Hepatocyte (in vitro differentiated cells): ENCODE measurements at regions not wholly inside any gene's neighbourhood (a gene's known extent, or its start where the extent isn't known, plus 50 kb on each side); places are given as distances from the start of the nearest gene placed in this dataset.

Experiments
- DNase-seq: peaks from one replicate; pipeline ENCODE4 v3.0.0-alpha.2; 2016; ENCODE audit warnings: low spot score
- H2AFZ ChIP-seq: fragments of 200-600 bp; sonication (generic); 2 replicates; pipeline ENCODE4 v1.6.0; 2016; ENCODE audit warnings: antibody characterized with exemption, mild to moderate bottlenecking
- H3K27ac ChIP-seq: fragments of 200-600 bp; sonication (generic); 2 replicates; pipeline ENCODE4 v1.5.1; 2016; ENCODE audit warnings: mild to moderate bottlenecking
- H3K27me3 ChIP-seq: fragments of 200-600 bp; sonication (generic); 2 replicates; pipeline ENCODE4 v1.6.1; 2016
- H3K36me3 ChIP-seq: fragments of 200-600 bp; sonication (generic); replicated peaks from 2 replicates; pipeline ENCODE4 v1.5.1; 2016; ENCODE audit warnings: low read depth; ENCODE audit not compliant: insufficient read depth
- H3K4me1 ChIP-seq: fragments of 200-600 bp; sonication (generic); 2 replicates; pipeline ENCODE4 v1.5.1; 2016; ENCODE audit warnings: mild to moderate bottlenecking, moderate library complexity; ENCODE audit not compliant: insufficient read depth
- H3K4me2 ChIP-seq: fragments of 200-600 bp; sonication (generic); 2 replicates; pipeline ENCODE4 v1.6.0; 2016
- H3K4me3 ChIP-seq: fragments of 200-600 bp; sonication (generic); 2 replicates; pipeline ENCODE4 v1.5.1; 2016; ENCODE audit warnings: mild to moderate bottlenecking
- H3K79me2 ChIP-seq: fragments of 200-600 bp; sonication (generic); 2 replicates; pipeline ENCODE4 v1.6.0; 2017; ENCODE audit warnings: mild to moderate bottlenecking
- H3K9me2 ChIP-seq: fragments of 200-600 bp; sonication (generic); replicated peaks from 2 replicates; pipeline ENCODE4 v1.6.0; 2017; ENCODE audit warnings: mild to moderate bottlenecking; ENCODE audit not compliant: insufficient read depth
- H3K9me3 ChIP-seq: fragments of 200-600 bp; sonication (generic); 2 replicates; pipeline ENCODE4 v1.5.1; 2016; ENCODE audit warnings: low read depth, mild to moderate bottlenecking
- H4K20me1 ChIP-seq: fragments of 200-600 bp; sonication (generic); 2 replicates; pipeline ENCODE4 v1.6.0; 2016; ENCODE audit warnings: mild to moderate bottlenecking; ENCODE audit not compliant: insufficient read depth, poor library complexity, severe bottlenecking
- CTCF ChIP-seq: fragments of 200-600 bp; sonication (generic); IDR thresholded peaks from 2 replicates; pipeline ENCODE4 v1.5.1; 2016; ENCODE audit warnings: antibody characterized with exemption, mild to moderate bottlenecking; ENCODE audit not compliant: poor library complexity
- EZH2 ChIP-seq: fragments of 200-600 bp; sonication (generic); IDR thresholded peaks from 2 replicates; pipeline ENCODE4 v1.6.1; 2016; ENCODE audit warnings: antibody characterized with exemption, mild to moderate bottlenecking, borderline replicate concordance
- EZH2phosphoT487 ChIP-seq: fragments of 200-600 bp; sonication (generic); IDR thresholded peaks from one replicate; pipeline ENCODE4 v1.6.1; 2018; ENCODE audit warnings: antibody characterized with exemption, mild to moderate bottlenecking, low read depth, moderate library complexity; ENCODE audit not compliant: unreplicated experiment, severe bottlenecking
- WGBS: methylation state at CpG from one replicate; pipeline ENCODE4 v1.1.6; 2016; ENCODE audit warnings: low lambda C conversion rate; ENCODE audit errors: missing lambda C conversion rate; 5-methylcytosine and 5-hydroxymethylcytosine counted together

DNA sequence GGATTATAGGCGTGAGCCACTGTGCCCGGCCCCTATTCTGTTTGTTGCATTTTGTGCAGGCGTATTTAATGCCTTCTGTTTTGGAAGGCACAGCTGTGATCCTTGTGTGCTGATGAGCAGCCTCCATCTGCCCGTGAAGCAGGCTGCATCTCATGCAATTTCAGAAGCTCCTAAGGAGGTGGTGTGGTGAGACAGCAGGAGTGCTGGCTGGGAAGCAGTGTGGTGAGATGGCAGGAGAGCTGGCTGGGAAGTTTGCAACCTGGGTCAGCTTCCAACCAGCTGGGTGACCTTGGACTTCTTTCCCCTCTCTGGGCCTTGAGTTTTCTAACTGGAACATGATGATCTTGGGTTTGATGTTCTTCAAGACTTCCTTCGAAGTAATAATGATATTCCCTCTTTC, 525.1 kb downstream of the TBC1D22A start:
- TF ChIP-seq EZH2phosphoT487 (no peak), EZH2 (no peak), CTCF (no peak)
- DNase-seq: no peak
- H3K9me2 ChIP-seq: no peaks in the 10 kb centered on the region
- WGBS: 67% methylated on average over 5 of the region's 5 CpGs
- H3K4me2 ChIP-seq: no peak overlapping the region
- H3K79me2 ChIP-seq: no peaks in the 10 kb centered on the region
- no peaks in the 10 kb centered on the region for H3K36me3 ChIP-seq
- H3K27me3 ChIP-seq: no peaks in the 10 kb centered on the region
- no peaks in the 10 kb centered on the region for H3K9me3 ChIP-seq
- no peaks in the 10 kb centered on the region for H3K4me1 ChIP-seq
- no peak overlapping the region for H3K27ac ChIP-seq
- H2AFZ ChIP-seq: no peak overlapping the region
- H3K4me3 ChIP-seq: no peak overlapping the region
- no peaks in the 10 kb centered on the region for H4K20me1 ChIP-seq

DNA sequence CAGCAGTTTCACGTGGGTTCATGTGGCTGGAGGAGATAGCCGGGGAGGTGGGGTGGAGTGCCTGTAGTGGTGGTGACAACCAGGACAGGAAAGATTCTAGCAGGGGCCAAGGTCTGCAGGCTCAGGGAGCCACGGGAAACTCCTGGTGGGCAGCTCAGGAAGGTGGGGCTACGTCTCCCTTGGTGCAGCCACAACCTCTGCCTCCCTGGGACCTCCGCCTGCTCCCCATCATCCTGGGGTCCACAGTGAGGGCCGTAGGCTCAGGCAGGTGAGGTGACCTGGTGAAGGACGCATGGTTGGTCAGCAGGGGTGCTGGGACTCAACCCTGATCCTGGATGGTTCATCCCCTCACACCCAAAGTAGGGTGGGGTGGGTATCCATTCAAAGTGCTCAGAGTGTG, 524.1 kb downstream of the TBC1D22A start:
- TF ChIP-seq CTCF: no peak
- no peak for TF ChIP-seq EZH2
- TF ChIP-seq EZH2phosphoT487: no peak
- WGBS: 70% methylated on average over 7 of the region's 7 CpGs
- Histone ChIP-seq H3K36me3 (no peaks in the 10 kb centered on the region), H3K27ac (no peak overlapping the region), H3K27me3 (no peaks in the 10 kb centered on the region), H4K20me1 (no peaks in the 10 kb centered on the region), H3K9me3 (no peaks in the 10 kb centered on the region), H3K79me2 (no peaks in the 10 kb centered on the region), H2AFZ (no peak overlapping the region), H3K4me1 (no peaks in the 10 kb centered on the region), H3K9me2 (no peaks in the 10 kb centered on the region), H3K4me3 (no peak overlapping the region), H3K4me2 (no peak overlapping the region)
- no peak for DNase-seq

- H3K36me3 ChIP-seq: no peaks in the 10 kb centered on the region
- no peak overlapping the region for H3K27ac ChIP-seq
- H3K4me1 ChIP-seq: no peaks in the 10 kb centered on the region
- H3K79me2 ChIP-seq: no peaks in the 10 kb centered on the region
- H3K9me2 ChIP-seq: no peaks in the 10 kb centered on the region
- H4K20me1 ChIP-seq: no peaks in the 10 kb centered on the region
- no peak for TF ChIP-seq CTCF
- no peak for TF ChIP-seq EZH2phosphoT487
- no peak for TF ChIP-seq EZH2
- WGBS: 78% methylated on average over 10 of the region's 10 CpGs
- no peak overlapping the region for H3K4me3 ChIP-seq
- no peak overlapping the region for H2AFZ ChIP-seq
- no peak overlapping the region for H3K4me2 ChIP-seq
- no peak for DNase-seq
- H3K27me3 ChIP-seq: no peaks in the 10 kb centered on the region
- H3K9me3 ChIP-seq: no peaks in the 10 kb centered on the region
Measured at GRCh38 chr22:47285981-47286380, 523.5 kb downstream of the TBC1D22A start.

DNA sequence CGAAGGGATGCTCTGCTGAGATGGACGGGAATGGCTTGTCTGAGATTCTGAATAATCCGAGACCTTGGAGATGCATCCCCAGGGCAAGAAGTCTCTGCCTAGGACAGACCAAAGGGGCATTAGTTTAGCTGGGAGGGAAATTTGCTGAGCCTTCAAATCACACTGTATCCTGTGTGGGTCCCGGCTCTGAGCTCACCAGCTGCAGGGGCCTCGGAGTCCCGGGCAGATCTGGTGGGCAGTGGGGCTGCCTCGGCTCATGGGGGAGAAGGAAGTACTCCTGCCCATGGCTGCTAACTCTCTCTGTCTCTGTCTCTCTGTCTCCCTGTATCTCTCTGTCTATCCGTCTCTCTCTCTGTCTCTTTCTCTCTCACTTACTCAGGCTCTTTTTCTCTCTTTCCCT, 522.4 kb downstream of the TBC1D22A start:
- H3K79me2 ChIP-seq: no peaks in the 10 kb centered on the region
- DNase-seq: no peak
- no peaks in the 10 kb centered on the region for H3K27me3 ChIP-seq
- no peak overlapping the region for H2AFZ ChIP-seq
- TF ChIP-seq EZH2phosphoT487 (no peak), EZH2 (no peak), CTCF (no peak)
- no peaks in the 10 kb centered on the region for H3K36me3 ChIP-seq
- H3K9me2 ChIP-seq: no peaks in the 10 kb centered on the region
- H3K4me2 ChIP-seq: no peak overlapping the region
- 96% methylated on average over 8 of the region's 8 CpGs for WGBS
- no peaks in the 10 kb centered on the region for H3K4me1 ChIP-seq
- H3K4me3 ChIP-seq: no peak overlapping the region
- H4K20me1 ChIP-seq: no peaks in the 10 kb centered on the region
- H3K9me3 ChIP-seq: no peaks in the 10 kb centered on the region
- no peak overlapping the region for H3K27ac ChIP-seq
